ENCODE measurements at regions not wholly inside any gene's neighbourhood (a gene's known extent, or its start where the extent isn't known, plus 50 kb on each side); places are given as distances from the start of the nearest gene placed in this dataset.
A peak's percentile ranks its signal among the peaks of the same experiment; 100 is the strongest.

GRCh38 chr14:71532790-71533189 is 399.4 kb upstream of the RGS6 start:
- intact Hi-C loops (cut with micrococcal nuclease): no loop called here
- no CpG with 5 or more reads among the region's 3 CpGs for WGBS, 2 experiments (ENCODE audit: extremely low coverage in 2 of 2, insufficient read length in 1 of 2)
- no peak overlapping the region for H3K9ac ChIP-seq (ENCODE audit: low read depth, low read length)

More at GRCh38 chr14:71532790-71533189, 399.4 kb upstream of the RGS6 start:
- no peak for TF ChIP-seq MAFK (IDR thresholded peaks at IDR 0.05; ENCODE audit: low read depth, low read length)
- no peak for TF ChIP-seq ELK1 (IDR thresholded peaks at IDR 0.05; ENCODE audit: borderline replicate concordance, low read depth, low read length)
- TF ChIP-seq USF2 (IDR thresholded peaks at IDR 0.05; ENCODE audit: low read depth, low read length): no peak
- no peak for TF ChIP-seq CTCF (conservative IDR thresholded peaks at IDR 0.05; ENCODE audit: low read depth, low read length)
- TF ChIP-seq NFE2L2 (IDR thresholded peaks at IDR 0.05; ENCODE audit: low read depth, low read length): no peak
- TF ChIP-seq MXI1 (IDR thresholded peaks at IDR 0.05; ENCODE audit: borderline replicate concordance, low read depth, low read length): no peak
- no peak for TF ChIP-seq RCOR1 (IDR thresholded peaks at IDR 0.05; ENCODE audit: insufficient replicate concordance, low read length)
- no peak for TF ChIP-seq SMC3 (IDR thresholded peaks at IDR 0.05; ENCODE audit: low read depth, low read length)
- TF ChIP-seq CHD1 (IDR thresholded peaks at IDR 0.05; ENCODE audit: low read depth, low read length): no peak
- TF ChIP-seq MAZ (IDR thresholded peaks at IDR 0.05; ENCODE audit: borderline replicate concordance, low read depth, low read length): no peak
- no peak for TF ChIP-seq CEBPB (IDR thresholded peaks at IDR 0.05; ENCODE audit: low read depth, low read length)
- TF ChIP-seq POLR2A (IDR thresholded peaks at IDR 0.05; ENCODE audit: low read depth, low read length): no peak
- no peak for TF ChIP-seq FOS (IDR thresholded peaks at IDR 0.05; ENCODE audit: low read depth, low read length)
- Histone ChIP-seq H3K79me1 (ENCODE audit: low read depth in 1 of 2, low read length in 2 of 2) (peaks cover 13 to 24% of the 10 kb centered on the region in 2 experiments), H4K20me1 (ENCODE audit: insufficient read depth, low read length) (peaks cover 9% of the 10 kb centered on the region; the same call in 1 of the 2 replicates), H4K5ac (ENCODE audit: low read depth, low read length) (no peak overlapping the region; the same call in 1 of the 2 replicates), H3K23ac (ENCODE audit: low read depth, low read length) (no peak overlapping the region), H3K14ac (replicated peaks; ENCODE audit: low read depth, low read length) (no peak overlapping the region), H2AK9ac (replicated peaks; ENCODE audit: low read depth, low read length, poor library complexity) (no peak overlapping the region), H4K8ac (ENCODE audit: low read depth in 2 of 2, low read length in 2 of 2) (0 out of 4 replicates have a peak overlapping the region, but pooled peaks of 1 of the 2 experiments have one; percentile 10), H2BK5ac (ENCODE audit: low read depth, low read length, poor library complexity, severe bottlenecking) (no peak overlapping the region), H2BK15ac (ENCODE audit: low read depth, low read length) (no peak overlapping the region), H3K4me1 (ENCODE audit: control insufficient read depth, insufficient read depth, low read length) (peaks cover 8% of the 10 kb centered on the region), H2BK20ac (ENCODE audit: low read depth, low read length) (no peak overlapping the region), H3K27ac (ENCODE audit: insufficient read depth, low read length) (no peak overlapping the region), H3K27me3 (ENCODE audit: control insufficient read depth, insufficient read depth, low read length) (no peaks in the 10 kb centered on the region), H2BK120ac (ENCODE audit: low read depth, low read length) (no peak overlapping the region), H3K4ac (ENCODE audit: low read depth, low read length) (no peak overlapping the region), H3K4me2 (ENCODE audit: low read depth, low read length) (no peak overlapping the region), H3K36me3 (ENCODE audit: control insufficient read depth, insufficient read depth, low read length) (no peaks in the 10 kb centered on the region; the same call in 1 of the 2 replicates), H3K56ac (ENCODE audit: extremely low read depth, insufficient read depth, low read length) (no peak overlapping the region), H2AFZ (replicated peaks; ENCODE audit: low read length, poor library complexity) (no peak overlapping the region), H2AK5ac (ENCODE audit: low read depth, low read length) (no peak overlapping the region), H3K9me1 (ENCODE audit: insufficient read depth, low read length) (peaks cover 5% of the 10 kb centered on the region; the same call in 1 of the 2 replicates), H4K91ac (ENCODE audit: insufficient read depth, low read depth, low read length) (no peak overlapping the region), H3K4me3 (ENCODE audit: insufficient read depth, low read depth, low read length) (no peak overlapping the region), H3K9me3 (ENCODE audit: control insufficient read depth, insufficient read depth, low read length) (no peaks in the 10 kb centered on the region), H3K18ac (ENCODE audit: low read depth, low read length) (no peak overlapping the region)
- POLR2A ChIA-PET (ENCODE audit: unreplicated experiment): no interaction called here
- no peak for ATAC-seq (ENCODE audit: low read depth)
- in situ Hi-C loops (cut with MboI; ENCODE audit: low sequenced_read_pairs): no loop called here
- DNase-seq: no peak
- dilution Hi-C loops (cut with HindIII; ENCODE audit: low sequenced_read_pairs, unreplicated experiment): no loop called here
- CTCF ChIA-PET: interaction anchor here (0.6 kb wide), 1 partner anchor 482 kb away, joined by 3 read pairs; no protein-coding TSS in a partner anchor
- no TSS peak for BruUV-seq (replicated peaks)
